NCI-H526 treated with DMSO at 0.1 percent for 48 hours (cell line): ENCODE measurements at regions not wholly inside any gene's neighbourhood (a gene's known extent, or its start where the extent isn't known, plus 50 kb on each side); places are given as distances from the start of the nearest gene placed in this dataset.

ENCODE experiments used
- DNase-seq: peaks from one replicate; lab custom pipeline; 2025; lab: John Stamatoyannopoulos, UW

DNA sequence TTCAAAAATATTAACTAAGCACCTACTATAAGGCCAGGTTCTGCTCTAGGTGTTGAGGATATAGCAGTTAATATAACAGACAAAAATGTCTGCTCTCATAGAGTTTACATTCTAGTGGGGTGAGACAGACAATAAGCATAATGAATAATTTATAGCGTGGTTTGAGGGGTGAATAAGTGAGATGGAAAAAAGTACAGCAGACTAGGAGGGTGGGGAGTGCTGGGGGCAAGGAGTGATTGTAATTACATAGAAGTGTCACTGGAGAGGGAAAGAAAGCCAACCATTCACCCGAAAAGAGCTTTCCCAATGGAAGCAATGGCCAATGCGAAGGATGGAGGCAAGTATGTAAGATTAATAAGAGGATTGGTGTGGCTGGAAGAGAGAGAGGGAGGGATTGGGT lies 552.9 kb upstream of the KCNMB2 start:
- DNase-seq = no peak

DNA sequence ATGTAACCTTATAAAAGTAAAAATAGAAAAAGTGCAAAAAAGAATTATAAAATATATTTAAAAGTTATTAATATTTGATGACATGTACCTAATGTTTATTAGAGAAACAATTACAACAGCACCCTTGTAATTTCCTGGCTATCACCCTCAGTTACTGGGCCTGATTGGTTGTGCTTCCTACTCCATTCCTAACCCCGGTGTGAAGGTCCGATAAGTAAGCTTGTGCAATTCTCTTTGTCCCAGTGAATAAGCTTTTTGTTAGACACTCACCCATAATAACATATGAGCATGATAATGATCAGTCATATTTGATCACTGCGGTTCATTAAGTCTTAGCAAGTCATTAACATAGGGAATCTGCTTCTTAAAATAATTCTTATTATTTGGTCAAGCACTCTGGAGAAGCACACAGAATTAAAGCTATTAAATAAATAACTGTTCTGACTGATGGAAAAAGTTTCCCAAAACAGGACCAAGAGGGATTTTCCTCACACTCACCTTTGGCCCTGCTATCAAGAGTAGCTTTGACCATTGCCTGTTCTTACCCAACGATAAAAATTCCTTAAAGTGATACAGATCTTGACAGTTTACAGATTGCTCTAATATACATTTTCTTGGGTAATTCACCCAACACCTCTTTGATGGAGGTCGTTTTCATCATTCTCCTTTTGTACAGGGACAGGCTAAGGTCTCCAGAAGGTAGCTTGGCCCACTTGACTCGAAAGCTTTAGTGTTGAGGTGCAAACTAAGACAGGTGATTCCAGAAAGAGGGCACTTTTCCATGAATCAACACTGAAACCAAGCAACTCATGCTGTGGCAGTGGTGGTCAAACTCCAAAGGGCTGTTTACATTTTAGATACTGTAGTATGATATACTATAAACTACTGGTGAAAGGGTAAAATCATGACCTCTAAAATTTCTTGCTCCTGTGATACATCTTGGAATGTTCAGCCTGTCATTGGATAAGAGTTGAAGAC lies 543.0 kb upstream of the KCNMB2 start:
- no peak for DNase-seq

DNA sequence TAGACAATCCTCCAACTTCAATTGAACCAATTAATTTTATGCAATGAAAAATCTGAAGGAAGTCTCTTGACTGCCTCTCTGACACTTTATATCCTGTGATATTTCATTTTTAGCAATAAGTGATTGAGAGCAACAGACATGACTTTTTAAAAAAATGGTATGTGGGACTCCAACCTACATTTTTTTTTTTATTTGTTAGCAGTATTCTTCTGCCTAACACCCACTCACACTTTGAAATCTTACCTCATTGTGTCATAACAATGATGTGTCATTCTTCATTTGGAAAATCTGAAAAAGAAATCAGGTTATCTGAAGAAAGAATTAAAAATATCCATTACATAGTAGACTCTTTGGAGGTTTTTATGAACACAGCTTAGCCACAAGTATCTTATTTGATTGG lies 541.3 kb upstream of the KCNMB2 start:
- DNase-seq = no peak

DNA sequence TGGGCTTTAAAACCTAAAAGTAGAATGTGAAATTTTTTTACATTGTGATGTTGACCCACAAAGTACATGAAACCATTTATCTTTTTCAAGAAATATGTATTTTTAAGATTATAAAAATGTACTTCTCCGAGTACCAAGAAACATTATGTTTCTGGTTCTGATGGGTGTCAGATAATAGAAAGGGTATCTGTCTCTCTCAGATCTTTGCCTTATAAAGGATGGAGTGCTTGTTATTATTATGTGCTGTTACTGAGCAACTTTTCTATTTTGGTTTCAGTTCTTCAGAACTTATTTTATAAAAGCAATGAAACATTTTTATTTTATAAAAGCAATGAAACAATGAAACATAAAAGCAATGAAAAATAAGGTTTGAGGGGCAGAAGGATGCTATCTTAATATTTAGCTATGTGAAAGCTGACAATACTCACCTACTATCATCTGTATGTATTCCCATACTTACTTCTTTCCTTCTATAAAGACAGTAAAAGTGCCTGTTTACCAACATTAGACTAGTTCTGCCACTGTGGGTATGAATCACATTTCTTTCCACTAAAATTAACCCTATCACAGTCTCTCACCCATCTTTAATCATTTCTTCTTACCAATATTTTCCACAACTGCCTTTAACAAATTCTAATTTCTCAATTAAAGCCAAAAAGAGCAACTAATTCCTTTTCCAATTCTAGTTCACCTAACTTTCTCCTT lies 540.7 kb upstream of the KCNMB2 start:
- DNase-seq = no peak

DNA sequence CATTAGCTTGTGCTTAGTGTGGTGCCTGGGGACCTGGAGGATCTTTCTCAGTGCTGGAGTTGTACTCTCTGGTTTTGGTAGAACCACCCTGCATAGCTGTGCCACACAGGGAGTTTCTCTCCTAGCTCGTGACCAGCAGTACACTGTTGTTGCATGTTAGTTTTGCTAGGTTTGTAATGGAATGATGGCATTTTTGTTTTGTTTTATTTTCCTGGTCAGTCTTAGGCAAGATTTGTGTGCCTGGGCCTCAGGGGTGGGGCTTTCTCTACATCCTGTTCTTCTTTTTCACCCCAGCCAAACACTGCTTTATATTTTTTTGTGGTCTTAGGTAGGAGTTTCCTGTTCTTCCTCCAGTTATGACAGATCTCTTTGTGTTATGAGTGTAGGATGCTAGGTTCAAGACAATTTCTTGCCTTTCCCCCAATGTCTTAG lies 534.5 kb upstream of the KCNMB2 start:
- no peak for DNase-seq

DNA sequence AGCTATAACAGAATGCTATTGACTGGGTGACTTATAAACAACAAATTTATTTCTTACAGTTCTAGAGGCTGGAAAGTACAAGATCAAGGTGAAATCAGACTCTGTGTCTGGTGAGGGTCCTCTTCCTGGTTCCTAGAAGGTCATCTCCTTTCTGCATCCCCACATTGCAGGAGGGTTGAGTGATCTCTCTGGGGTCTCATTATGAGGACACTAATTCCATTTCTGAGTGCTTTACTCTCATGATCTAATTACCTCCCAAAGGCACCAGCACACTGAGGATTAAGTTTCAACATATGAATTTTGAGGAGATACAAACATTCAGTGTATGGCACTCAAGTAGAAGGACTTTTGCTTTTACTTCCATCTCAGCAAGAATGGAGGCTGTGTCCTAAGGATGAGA lies 534.1 kb upstream of the KCNMB2 start:
- DNase-seq = no peak

DNA sequence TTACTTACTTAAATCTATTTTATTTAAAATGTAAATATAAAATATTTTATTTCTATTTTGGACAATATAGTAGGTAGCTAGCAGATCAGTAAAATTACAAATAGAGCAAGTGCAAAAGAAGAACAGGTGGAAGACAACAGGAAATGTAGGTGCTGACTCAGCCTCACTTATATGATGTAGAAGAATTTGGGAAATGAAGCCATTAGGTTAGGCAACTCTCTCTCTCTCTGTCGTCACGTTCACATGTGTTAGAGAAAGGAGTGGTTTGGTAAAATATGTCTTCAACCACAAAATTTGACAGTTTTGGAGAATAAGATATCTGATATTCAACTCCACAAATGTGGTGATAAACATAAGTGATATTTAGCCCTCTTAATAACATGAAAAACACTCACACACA lies 532.5 kb upstream of the KCNMB2 start:
- no peak for DNase-seq

DNA sequence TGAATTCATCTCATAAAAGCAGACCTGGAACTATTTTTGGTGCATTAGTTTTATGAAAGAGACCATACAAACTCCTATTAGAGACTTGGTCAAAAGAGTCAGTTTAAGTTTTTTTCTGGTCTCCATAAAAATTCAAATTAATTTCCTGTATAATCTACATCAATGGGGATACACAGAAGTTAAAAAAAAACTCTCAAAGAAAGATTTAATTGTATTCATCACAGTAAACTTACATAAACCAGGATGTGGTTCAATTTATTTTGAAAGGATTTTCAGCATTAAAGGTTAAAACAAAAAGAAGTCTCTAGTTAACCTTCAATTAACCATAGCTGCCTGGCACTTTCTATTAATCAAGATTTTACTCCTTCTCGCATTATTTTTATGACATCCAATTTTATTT lies 530.3 kb upstream of the KCNMB2 start:
- no peak for DNase-seq

DNA sequence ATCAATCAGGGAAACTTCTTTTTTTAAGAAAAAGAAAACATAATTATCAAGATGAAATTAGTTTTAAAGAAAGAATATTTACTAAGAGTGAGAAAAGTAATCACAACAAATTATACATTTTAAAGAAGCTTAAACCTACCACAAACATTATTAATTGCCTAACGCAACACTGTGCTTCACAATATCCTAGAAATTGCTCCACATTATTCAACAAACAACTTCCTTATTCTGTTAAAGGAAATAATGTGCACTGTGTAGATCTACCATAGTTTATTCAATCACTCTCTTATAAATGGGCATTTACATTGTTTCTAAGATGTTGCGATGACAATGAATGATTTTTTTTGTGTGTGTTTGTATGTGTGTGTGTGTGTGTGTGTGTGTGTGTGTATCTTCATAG lies 525.9 kb upstream of the KCNMB2 start:
- no peak for DNase-seq

DNA sequence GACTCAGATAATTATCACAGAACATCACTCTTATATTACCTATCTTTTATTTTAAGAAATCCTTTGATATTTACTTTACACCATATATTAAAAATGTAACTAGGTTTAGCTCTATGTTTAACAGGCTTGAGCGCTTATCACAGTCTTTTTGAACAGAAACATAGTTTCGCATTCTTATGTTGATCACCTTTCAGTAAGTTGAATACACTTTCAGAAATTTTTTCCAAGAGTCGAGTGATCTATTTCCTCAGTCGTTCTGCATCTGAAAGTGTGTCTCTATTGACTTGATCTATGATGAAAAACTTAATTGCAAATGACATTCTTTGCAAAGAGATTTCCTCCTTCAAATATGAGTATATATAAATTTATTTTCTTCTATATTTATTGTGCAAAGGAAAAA lies 516.6 kb upstream of the KCNMB2 start:
- no peak for DNase-seq

DNA sequence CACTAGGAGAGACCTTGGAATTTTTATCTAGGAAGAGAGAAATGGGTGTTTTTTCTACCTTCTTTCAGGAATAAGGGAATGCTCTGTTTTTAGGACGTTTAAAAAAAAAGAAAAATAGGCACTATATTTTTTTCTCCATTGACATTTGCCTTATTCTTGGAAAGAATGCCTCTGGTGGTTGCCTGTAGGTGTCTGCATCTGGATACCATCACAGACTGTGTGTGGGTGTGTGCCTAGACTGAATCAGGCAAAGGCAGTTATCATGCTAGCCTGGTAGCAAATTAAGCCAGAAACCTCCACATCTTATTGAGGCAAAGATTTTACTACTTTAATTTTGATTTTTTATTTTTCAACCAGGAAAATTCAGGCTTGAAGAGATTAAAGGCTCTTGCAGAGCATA lies 513.6 kb upstream of the KCNMB2 start:
- no peak for DNase-seq

DNA sequence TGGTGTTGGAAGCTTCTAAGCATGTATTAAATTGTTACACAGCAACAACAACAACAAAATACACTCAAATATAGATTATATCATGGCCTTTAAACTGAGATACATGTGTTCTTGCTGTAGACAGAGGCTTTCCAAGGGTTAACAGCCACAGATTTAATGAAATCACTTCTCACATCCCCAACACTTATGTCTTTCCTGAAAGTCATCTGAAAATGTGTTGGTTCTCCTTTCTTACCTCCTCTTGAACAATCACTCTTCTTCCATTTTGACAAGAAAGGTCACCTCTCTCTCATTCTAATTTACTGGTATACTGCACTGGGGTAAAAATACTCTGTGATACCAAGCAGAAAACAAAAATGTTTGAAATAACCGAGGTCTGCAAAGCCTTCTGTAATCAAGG lies 507.3 kb upstream of the KCNMB2 start:
- no peak for DNase-seq

DNA sequence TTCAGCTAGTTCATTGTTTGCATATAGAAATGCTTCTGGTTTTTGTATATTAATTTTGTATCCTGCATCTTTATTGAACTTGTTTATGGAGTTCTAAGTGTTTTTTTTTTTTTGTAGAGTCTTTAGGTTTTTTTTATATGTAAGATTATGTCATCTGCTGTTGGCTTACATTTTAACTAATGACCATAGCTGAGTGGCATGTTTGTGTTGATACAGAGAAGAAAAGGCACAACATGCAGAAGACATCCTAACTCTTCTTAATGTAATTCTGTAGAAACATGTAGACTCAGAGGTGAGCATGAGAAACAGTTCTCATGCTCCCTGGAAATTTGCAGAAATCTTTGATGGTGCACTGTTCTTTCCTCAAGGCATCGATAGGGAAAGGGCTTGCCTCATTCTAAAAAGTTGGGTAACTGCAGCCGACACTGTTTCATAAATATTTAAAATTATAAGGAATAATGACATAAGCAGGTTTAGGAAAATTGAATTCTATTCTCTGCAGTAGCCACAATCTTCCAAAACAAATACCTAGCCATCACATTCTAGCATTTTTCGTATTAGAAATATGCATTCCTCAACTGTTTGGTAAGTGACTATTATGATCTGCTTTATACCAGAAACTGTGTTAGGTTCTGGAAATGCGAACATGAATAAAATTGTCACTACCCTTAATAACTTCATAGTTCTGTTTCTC lies 499.6 kb upstream of the KCNMB2 start:
- DNase-seq = no peak

DNA sequence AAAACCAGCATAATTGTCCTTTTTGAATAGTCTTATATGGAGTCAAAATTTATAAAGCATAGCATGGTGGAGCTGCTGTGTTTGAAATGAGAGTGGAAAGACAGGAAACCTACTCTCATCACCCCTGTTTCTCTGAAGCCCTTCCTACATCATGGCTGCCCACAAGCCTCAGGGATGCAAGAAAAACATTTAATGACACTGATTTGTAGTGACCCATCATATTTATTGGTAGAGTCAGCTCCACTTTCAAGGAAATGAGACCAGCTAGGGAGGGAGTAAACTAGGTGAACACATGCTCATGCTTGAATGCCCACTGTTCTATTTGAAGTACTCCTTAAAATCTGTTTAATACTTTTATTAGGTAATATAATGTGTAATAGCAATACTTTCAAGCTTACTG lies 494.3 kb upstream of the KCNMB2 start:
- no peak for DNase-seq

DNA sequence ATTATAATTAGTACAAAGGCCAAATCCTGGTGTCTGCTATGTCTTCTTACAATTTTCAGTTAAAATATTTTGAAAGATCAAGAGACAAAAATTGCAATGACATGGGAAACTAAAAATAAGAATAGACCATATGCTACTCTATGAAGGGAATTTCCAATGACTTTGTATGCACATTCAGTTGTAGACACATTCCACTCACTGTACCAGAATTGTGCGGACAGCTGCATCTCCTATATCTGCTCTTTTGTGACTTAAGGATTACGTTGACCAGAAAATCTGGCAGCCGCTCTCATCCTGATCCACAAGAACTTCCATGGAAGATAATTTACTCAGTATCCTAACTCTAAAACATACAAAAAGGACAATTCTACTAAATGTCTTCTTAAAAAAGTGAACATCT lies 493.9 kb upstream of the KCNMB2 start:
- DNase-seq = no peak

DNA sequence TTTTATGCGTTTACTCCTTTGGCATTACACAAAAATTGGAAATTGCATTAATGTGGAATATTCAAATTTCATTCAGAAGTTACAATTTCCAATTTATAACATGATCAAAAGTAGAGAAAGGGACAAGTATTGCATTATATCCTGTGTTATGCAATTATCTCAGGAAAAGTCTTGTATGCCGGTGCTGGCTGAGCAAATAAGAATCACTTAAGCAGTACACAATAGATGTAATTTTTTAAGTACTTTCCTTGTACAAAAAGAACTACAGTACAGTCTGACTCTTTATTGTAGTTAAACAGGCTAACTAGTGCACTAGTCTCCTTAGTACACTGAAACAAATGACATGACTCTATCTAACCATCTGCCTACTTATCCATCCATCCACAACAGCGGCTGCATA lies 493.2 kb upstream of the KCNMB2 start:
- no peak for DNase-seq

DNA sequence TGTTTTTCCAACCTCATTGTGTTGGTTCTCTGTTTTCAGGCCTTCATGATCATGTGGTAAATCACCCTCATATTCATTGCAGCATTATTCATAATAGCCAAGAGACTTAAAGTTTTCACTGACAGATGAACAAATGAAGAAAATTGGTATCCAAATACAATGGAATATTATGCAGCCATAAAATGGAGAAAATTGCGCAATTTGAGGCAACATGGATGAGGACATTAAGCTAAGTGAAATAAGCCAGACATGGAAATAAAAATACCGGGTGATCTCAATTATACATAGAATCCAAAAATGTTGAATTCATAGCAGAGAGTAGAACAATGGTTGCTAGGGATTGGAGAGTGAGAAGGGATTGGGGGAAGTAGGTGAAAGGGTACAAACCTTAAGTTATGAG lies 491.9 kb upstream of the KCNMB2 start:
- no peak for DNase-seq

DNA sequence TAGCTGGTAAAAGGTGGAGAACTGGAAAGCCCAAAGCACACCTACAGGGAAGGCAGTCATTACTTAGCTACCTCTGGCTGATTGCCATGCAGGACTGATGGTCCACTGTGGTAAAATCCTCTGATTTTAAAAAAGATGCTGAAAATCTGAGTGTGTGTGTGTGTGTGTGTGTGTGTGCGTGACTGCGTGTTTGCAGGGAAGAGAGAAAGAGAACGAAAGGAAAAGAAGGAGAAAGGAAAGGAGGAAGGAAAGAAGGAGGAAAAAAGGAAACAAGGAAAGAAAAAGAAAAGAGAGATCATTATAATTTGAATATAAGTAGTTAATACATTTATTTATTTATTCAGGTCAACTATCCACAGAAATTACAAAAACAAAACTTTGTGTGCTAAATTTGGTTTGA lies 488.7 kb upstream of the KCNMB2 start:
- DNase-seq = no peak

DNA sequence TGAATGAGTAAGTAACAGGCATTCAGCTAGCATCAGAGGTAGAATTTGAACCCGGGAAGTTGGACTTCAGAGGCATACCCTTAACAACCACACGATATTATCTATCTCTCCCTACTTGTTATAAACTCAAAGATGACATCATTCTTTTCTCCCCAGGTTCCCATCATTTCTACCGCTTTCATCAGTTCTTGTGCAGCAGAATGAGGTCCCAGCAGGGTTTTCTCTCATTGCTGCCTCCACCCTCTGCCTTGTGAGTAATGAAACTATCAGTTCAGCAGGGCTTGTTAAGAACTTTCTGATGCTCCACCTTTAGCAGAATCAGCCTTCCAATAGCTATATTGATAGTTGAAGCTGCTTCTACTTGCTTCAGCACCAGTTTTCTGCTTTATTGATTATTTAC lies 487.5 kb upstream of the KCNMB2 start:
- DNase-seq = no peak

DNA sequence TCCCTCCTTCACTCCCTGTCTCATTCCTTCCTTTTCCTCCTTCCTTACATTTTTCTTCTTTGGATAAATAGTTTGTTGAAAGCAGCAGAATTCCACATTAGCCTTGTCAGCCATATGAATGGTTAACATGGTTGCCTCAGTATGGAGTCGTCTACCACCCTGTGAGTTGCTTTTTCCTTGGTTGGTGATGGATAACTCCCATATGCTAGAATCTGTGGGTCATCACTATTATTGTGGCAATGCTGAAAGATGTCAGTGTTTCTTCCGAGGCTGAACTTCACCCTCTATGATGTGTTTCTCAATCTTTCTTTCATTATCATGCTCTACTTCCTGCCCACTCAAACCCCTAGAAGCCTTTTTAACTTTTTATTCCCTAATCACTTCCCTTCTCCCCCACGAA lies 481.8 kb upstream of the KCNMB2 start:
- no peak for DNase-seq

DNA sequence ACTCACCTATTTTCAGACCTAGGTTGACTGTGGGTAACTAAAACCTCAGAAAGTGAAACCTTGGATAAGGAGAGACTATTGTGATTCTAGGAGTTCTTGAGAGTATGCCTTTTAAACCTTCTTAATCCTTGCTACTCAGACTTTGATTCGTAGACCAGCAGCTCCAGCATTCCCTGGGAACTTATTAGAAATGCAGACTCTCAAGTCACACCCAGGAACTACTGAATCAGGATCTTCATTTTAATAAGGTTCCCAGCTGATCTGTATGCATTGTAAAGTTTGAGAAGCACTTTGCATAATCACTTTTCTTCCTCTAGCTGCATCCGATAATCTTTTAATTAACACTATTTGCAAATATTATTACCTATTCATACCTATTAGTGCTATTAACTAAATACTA lies 480.3 kb upstream of the KCNMB2 start:
- no peak for DNase-seq

DNA sequence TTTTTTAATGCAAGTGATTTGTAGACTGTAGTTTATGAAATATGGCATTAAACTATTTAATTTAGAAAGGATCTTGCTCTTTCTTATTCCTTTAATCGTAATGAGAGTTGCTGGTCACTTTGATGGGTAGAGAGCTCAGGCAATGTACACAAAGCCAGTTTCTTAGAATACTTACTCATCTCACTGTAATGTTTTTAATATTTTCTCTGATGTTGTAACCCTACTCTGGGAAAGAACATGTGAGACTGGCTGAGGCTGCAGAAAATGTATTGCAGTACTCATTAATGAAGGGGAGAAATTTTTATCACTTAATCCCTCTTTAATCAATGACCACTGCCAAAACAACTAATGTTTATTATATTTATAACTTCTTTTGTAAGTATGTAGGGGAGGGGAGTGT lies 479.4 kb upstream of the KCNMB2 start:
- DNase-seq = no peak

DNA sequence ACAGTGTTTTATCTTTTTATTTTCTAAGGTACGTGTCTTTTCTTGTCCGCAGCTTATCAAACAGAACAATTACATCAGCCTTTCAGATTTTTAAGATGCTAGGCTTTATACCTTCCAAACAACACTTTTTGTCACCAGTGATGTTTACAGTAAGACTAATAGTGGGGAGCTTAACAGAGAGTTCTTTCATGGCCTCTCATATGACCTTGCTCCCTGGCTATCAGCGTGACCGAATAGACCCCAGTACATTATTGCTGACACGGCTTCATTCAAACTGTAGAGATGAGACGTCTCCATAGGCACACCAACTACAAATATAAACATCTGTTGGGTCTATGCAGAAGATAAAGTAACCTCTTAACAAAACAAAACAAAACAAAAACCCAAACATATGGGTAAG lies 477.6 kb upstream of the KCNMB2 start:
- DNase-seq = no peak
